ENCODE measurements at regions not wholly inside any gene's neighbourhood (a gene's known extent, or its start where the extent isn't known, plus 50 kb on each side); places are given as distances from the start of the nearest gene placed in this dataset.

GRCh38 chr1:4087530-4088420 lies 187.7 kb upstream of the C1orf174 start:
- peak; percentile 44 for DNase-seq (ENCODE audit: low read depth)

- DNase-seq (ENCODE audit: low read depth), result no peak
Measured at GRCh38 chr1:4088676-4089075, 188.6 kb upstream of the C1orf174 start.

GRCh38 chr1:4089421-4090175 lies 189.5 kb upstream of the C1orf174 start:
- DNase-seq (ENCODE audit: low read depth), result no peak

GRCh38 chr1:4090556-4090955 lies 190.5 kb upstream of the C1orf174 start:
- no peak for DNase-seq (ENCODE audit: low read depth)

GRCh38 chr1:4090976-4091660 lies 191.0 kb upstream of the C1orf174 start:
- DNase-seq (ENCODE audit: low read depth), result no peak

- no peak for DNase-seq (ENCODE audit: low read depth)
Measured at GRCh38 chr1:4091996-4092395, 191.9 kb upstream of the C1orf174 start.

GRCh38 chr1:4093856-4094565 lies 193.9 kb upstream of the C1orf174 start:
- no peak for DNase-seq (ENCODE audit: low read depth)

- no peak for DNase-seq (ENCODE audit: low read depth)
Measured at GRCh38 chr1:4095433-4095971, 195.4 kb upstream of the C1orf174 start.

- no peak for DNase-seq (ENCODE audit: low read depth)
Measured at GRCh38 chr1:4101459-4102161, 201.5 kb upstream of the C1orf174 start.

GRCh38 chr1:4105300-4105880 lies 205.3 kb upstream of the C1orf174 start:
- DNase-seq (ENCODE audit: low read depth), result no peak

- no peak for DNase-seq (ENCODE audit: low read depth)
Measured at GRCh38 chr1:4106731-4107130, 206.7 kb upstream of the C1orf174 start.

GRCh38 chr1:4107291-4107690 lies 207.2 kb upstream of the C1orf174 start:
- no peak for DNase-seq (ENCODE audit: low read depth)

GRCh38 chr1:4108331-4108730 lies 208.3 kb upstream of the C1orf174 start:
- no peak for DNase-seq (ENCODE audit: low read depth)

GRCh38 chr1:4108758-4109627 lies 208.9 kb upstream of the C1orf174 start:
- DNase-seq (ENCODE audit: low read depth), result peak; percentile 66

- no peak for DNase-seq (ENCODE audit: low read depth)
Measured at GRCh38 chr1:4109628-4109940, 209.5 kb upstream of the C1orf174 start.

- DNase-seq (ENCODE audit: low read depth), result no peak
Measured at GRCh38 chr1:4110888-4111287, 210.8 kb upstream of the C1orf174 start.

GRCh38 chr1:4113897-4114296 lies 213.8 kb upstream of the C1orf174 start:
- no peak for DNase-seq (ENCODE audit: low read depth)

- DNase-seq (ENCODE audit: low read depth), result no peak
Measured at GRCh38 chr1:4115191-4115900, 215.3 kb upstream of the C1orf174 start.

GRCh38 chr1:4117196-4117595 lies 217.1 kb upstream of the C1orf174 start:
- no peak for DNase-seq (ENCODE audit: low read depth)

All from Daoy (cell line).